ENCODE measurements at regions not wholly inside any gene's neighbourhood (a gene's known extent, or its start where the extent isn't known, plus 50 kb on each side); places are given as distances from the start of the nearest gene placed in this dataset.

- no peaks in the 10 kb centered on the region for H3K27me3 Mint-ChIP-seq
- no peak for DNase-seq
- H3K9me3 Mint-ChIP-seq, result peaks cover 0 to 21% (median 5%) of the 10 kb centered on the region in 8 donors
- H3K4me3 ChIP-seq (ENCODE audit: low read length in 2 of 2), result no peak overlapping the region
- H3K9me3 ChIP-seq (ENCODE audit: control insufficient read depth in 1 of 2, low read length in 2 of 2), result no peaks in the 10 kb centered on the region
- H3K4me3 Mint-ChIP-seq, result no peak overlapping the region
- no peak overlapping the region for H3K27ac Mint-ChIP-seq
- H3K27ac ChIP-seq (ENCODE audit: low read depth, low read length), result no peak overlapping the region
- no peaks in the 10 kb centered on the region for H3K4me1 ChIP-seq (ENCODE audit: insufficient read depth, low read length)
- no peaks in the 10 kb centered on the region for H3K4me1 Mint-ChIP-seq
- ChIA-PET CTCF (ENCODE audit: partially characterized antibody) (no interaction called here), POLR2A (ENCODE audit: partially characterized antibody) (no interaction called here)
- intact Hi-C loops (cut with micrococcal nuclease), result no loop called here
- H3K36me3 ChIP-seq (ENCODE audit: insufficient read depth, low read length), result no peaks in the 10 kb centered on the region
- H3K27me3 ChIP-seq (ENCODE audit: insufficient read depth, low read length), result no peaks in the 10 kb centered on the region
- H3K36me3 Mint-ChIP-seq, result no peaks in the 10 kb centered on the region
These were observed 153.1 kb upstream of the LRRC7 start for GRCh38 chr1:69414574-69414973.

GRCh38 chr1:69421286-69421685 lies 146.4 kb upstream of the LRRC7 start:
- no peak for DNase-seq
- H3K36me3 Mint-ChIP-seq, result no peaks in the 10 kb centered on the region
- Histone ChIP-seq H3K27ac (ENCODE audit: low read depth, low read length) (no peak overlapping the region), H3K4me3 (ENCODE audit: low read length in 2 of 2) (no peak overlapping the region), H3K36me3 (ENCODE audit: insufficient read depth, low read length) (no peaks in the 10 kb centered on the region), H3K9me3 (ENCODE audit: control insufficient read depth in 1 of 2, low read length in 2 of 2) (no peaks in the 10 kb centered on the region), H3K27me3 (ENCODE audit: insufficient read depth, low read length) (no peaks in the 10 kb centered on the region), H3K4me1 (ENCODE audit: insufficient read depth, low read length) (no peaks in the 10 kb centered on the region)
- peaks cover 0 to 15% (median 5%) of the 10 kb centered on the region in 8 donors for H3K9me3 Mint-ChIP-seq
- POLR2A ChIA-PET (ENCODE audit: partially characterized antibody), result no interaction called here
- no peaks in the 10 kb centered on the region for H3K27me3 Mint-ChIP-seq
- H3K4me3 Mint-ChIP-seq, result no peak overlapping the region
- intact Hi-C loops (cut with micrococcal nuclease), result no loop called here
- no peaks in the 10 kb centered on the region for H3K4me1 Mint-ChIP-seq
- CTCF ChIA-PET (ENCODE audit: partially characterized antibody), result no interaction called here
- no peak overlapping the region for H3K27ac Mint-ChIP-seq

GRCh38 chr1:69425871-69426270 lies 141.9 kb upstream of the LRRC7 start:
- H3K36me3 Mint-ChIP-seq, result no peaks in the 10 kb centered on the region
- peaks cover 0 to 6% (median 2%) of the 10 kb centered on the region in 8 donors for H3K9me3 Mint-ChIP-seq
- Histone ChIP-seq H3K4me3 (ENCODE audit: low read length in 2 of 2) (no peak overlapping the region), H3K27me3 (ENCODE audit: insufficient read depth, low read length) (no peaks in the 10 kb centered on the region), H3K27ac (ENCODE audit: low read depth, low read length) (no peak overlapping the region), H3K4me1 (ENCODE audit: insufficient read depth, low read length) (no peaks in the 10 kb centered on the region), H3K9me3 (ENCODE audit: control insufficient read depth in 1 of 2, low read length in 2 of 2) (no peaks in the 10 kb centered on the region), H3K36me3 (ENCODE audit: insufficient read depth, low read length) (no peaks in the 10 kb centered on the region)
- no peaks in the 10 kb centered on the region for H3K4me1 Mint-ChIP-seq
- H3K27me3 Mint-ChIP-seq, result no peaks in the 10 kb centered on the region
- no peak for DNase-seq
- no peak overlapping the region for H3K27ac Mint-ChIP-seq
- CTCF ChIA-PET (ENCODE audit: partially characterized antibody), result no interaction called here
- intact Hi-C loops (cut with micrococcal nuclease), result no loop called here
- POLR2A ChIA-PET (ENCODE audit: partially characterized antibody), result no interaction called here
- H3K4me3 Mint-ChIP-seq, result no peak overlapping the region

- no peaks in the 10 kb centered on the region for H3K36me3 ChIP-seq (ENCODE audit: insufficient read depth, low read length)
- no peaks in the 10 kb centered on the region for H3K27me3 Mint-ChIP-seq
- ChIA-PET POLR2A (ENCODE audit: partially characterized antibody) (no interaction called here), CTCF (ENCODE audit: partially characterized antibody) (no interaction called here)
- H3K9me3 Mint-ChIP-seq, result peaks cover 0 to 6% (median 2%) of the 10 kb centered on the region in 8 donors
- no peak for DNase-seq
- no peaks in the 10 kb centered on the region for H3K4me1 Mint-ChIP-seq
- no peaks in the 10 kb centered on the region for H3K27me3 ChIP-seq (ENCODE audit: insufficient read depth, low read length)
- H3K4me3 ChIP-seq (ENCODE audit: low read length in 2 of 2), result no peak overlapping the region
- H3K27ac Mint-ChIP-seq, result no peak overlapping the region
- H3K27ac ChIP-seq (ENCODE audit: low read depth, low read length), result no peak overlapping the region
- H3K9me3 ChIP-seq (ENCODE audit: control insufficient read depth in 1 of 2, low read length in 2 of 2), result no peaks in the 10 kb centered on the region
- H3K36me3 Mint-ChIP-seq, result no peaks in the 10 kb centered on the region
- intact Hi-C loops (cut with micrococcal nuclease), result no loop called here
- H3K4me3 Mint-ChIP-seq, result no peak overlapping the region
- H3K4me1 ChIP-seq (ENCODE audit: insufficient read depth, low read length), result no peaks in the 10 kb centered on the region
These were observed 141.3 kb upstream of the LRRC7 start for GRCh38 chr1:69426401-69426800.

GRCh38 chr1:69433073-69433472 lies 134.6 kb upstream of the LRRC7 start:
- no peaks in the 10 kb centered on the region for H3K27me3 Mint-ChIP-seq
- no peaks in the 10 kb centered on the region for H3K9me3 ChIP-seq (ENCODE audit: control insufficient read depth in 1 of 2, low read length in 2 of 2)

GRCh38 chr1:69436151-69436550 lies 131.6 kb upstream of the LRRC7 start:
- no peak overlapping the region for H3K27ac Mint-ChIP-seq
- no peaks in the 10 kb centered on the region for H3K36me3 Mint-ChIP-seq
- Histone ChIP-seq H3K4me1 (ENCODE audit: insufficient read depth, low read length) (no peaks in the 10 kb centered on the region), H3K27ac (ENCODE audit: low read depth, low read length) (no peak overlapping the region), H3K27me3 (ENCODE audit: insufficient read depth, low read length) (no peaks in the 10 kb centered on the region), H3K9me3 (ENCODE audit: control insufficient read depth in 1 of 2, low read length in 2 of 2) (no peaks in the 10 kb centered on the region), H3K36me3 (ENCODE audit: insufficient read depth, low read length) (no peaks in the 10 kb centered on the region), H3K4me3 (ENCODE audit: low read length in 2 of 2) (no peak overlapping the region)
- no peaks in the 10 kb centered on the region for H3K4me1 Mint-ChIP-seq
- intact Hi-C loops (cut with micrococcal nuclease), result no loop called here
- ChIA-PET POLR2A (ENCODE audit: partially characterized antibody) (no interaction called here), CTCF (ENCODE audit: partially characterized antibody) (no interaction called here)
- H3K27me3 Mint-ChIP-seq, result no peaks in the 10 kb centered on the region
- H3K4me3 Mint-ChIP-seq, result no peak overlapping the region
- no peak for DNase-seq
- peaks cover 0 to 14% (median 4%) of the 10 kb centered on the region in 8 donors for H3K9me3 Mint-ChIP-seq

More at GRCh38 chr1:69433073-69433472, 134.6 kb upstream of the LRRC7 start:
- H3K4me1 ChIP-seq (ENCODE audit: insufficient read depth, low read length), result no peaks in the 10 kb centered on the region
- H3K9me3 Mint-ChIP-seq, result peaks cover 0 to 12% (median 4%) of the 10 kb centered on the region in 8 donors
- no peak overlapping the region for H3K4me3 Mint-ChIP-seq
- H3K27ac Mint-ChIP-seq, result no peak overlapping the region
- no peaks in the 10 kb centered on the region for H3K27me3 ChIP-seq (ENCODE audit: insufficient read depth, low read length)
- H3K4me3 ChIP-seq (ENCODE audit: low read length in 2 of 2), result no peak overlapping the region
- H3K36me3 Mint-ChIP-seq, result no peaks in the 10 kb centered on the region
- DNase-seq, result no peak
- ChIA-PET CTCF (ENCODE audit: partially characterized antibody) (no interaction called here), POLR2A (ENCODE audit: partially characterized antibody) (no interaction called here)
- intact Hi-C loops (cut with micrococcal nuclease), result no loop called here
- H3K27ac ChIP-seq (ENCODE audit: low read depth, low read length), result no peak overlapping the region
- no peaks in the 10 kb centered on the region for H3K4me1 Mint-ChIP-seq
- no peaks in the 10 kb centered on the region for H3K36me3 ChIP-seq (ENCODE audit: insufficient read depth, low read length)

- H3K4me3 ChIP-seq (ENCODE audit: low read length in 2 of 2), result no peak overlapping the region
- ChIA-PET POLR2A (ENCODE audit: partially characterized antibody) (no interaction called here), CTCF (ENCODE audit: partially characterized antibody) (no interaction called here)
- H3K27me3 ChIP-seq (ENCODE audit: insufficient read depth, low read length), result no peaks in the 10 kb centered on the region
- Mint-ChIP-seq H3K4me1 (no peaks in the 10 kb centered on the region), H3K27me3 (no peaks in the 10 kb centered on the region), H3K9me3 (peaks cover 0 to 19% (median 4%) of the 10 kb centered on the region in 8 donors), H3K36me3 (no peaks in the 10 kb centered on the region), H3K27ac (no peak overlapping the region), H3K4me3 (no peak overlapping the region)
- no peak overlapping the region for H3K27ac ChIP-seq (ENCODE audit: low read depth, low read length)
- no peak for DNase-seq
- intact Hi-C loops (cut with micrococcal nuclease), result no loop called here
- H3K36me3 ChIP-seq (ENCODE audit: insufficient read depth, low read length), result no peaks in the 10 kb centered on the region
- no peaks in the 10 kb centered on the region for H3K9me3 ChIP-seq (ENCODE audit: control insufficient read depth in 1 of 2, low read length in 2 of 2)
- no peaks in the 10 kb centered on the region for H3K4me1 ChIP-seq (ENCODE audit: insufficient read depth, low read length)
These were observed 129.5 kb upstream of the LRRC7 start for GRCh38 chr1:69438056-69438795.

GRCh38 chr1:69441496-69441895 lies 126.2 kb upstream of the LRRC7 start:
- no peaks in the 10 kb centered on the region for H3K9me3 ChIP-seq (ENCODE audit: control insufficient read depth in 1 of 2, low read length in 2 of 2)
- Mint-ChIP-seq H3K9me3 (peaks cover 3 to 26% (median 9%) of the 10 kb centered on the region in 8 donors), H3K36me3 (no peaks in the 10 kb centered on the region), H3K4me3 (no peak overlapping the region), H3K4me1 (no peaks in the 10 kb centered on the region), H3K27me3 (no peaks in the 10 kb centered on the region), H3K27ac (no peak overlapping the region)
- H3K4me1 ChIP-seq (ENCODE audit: insufficient read depth, low read length), result no peaks in the 10 kb centered on the region
- no peaks in the 10 kb centered on the region for H3K27me3 ChIP-seq (ENCODE audit: insufficient read depth, low read length)
- intact Hi-C loops (cut with micrococcal nuclease), result no loop called here
- POLR2A ChIA-PET (ENCODE audit: partially characterized antibody), result no interaction called here
- no peak overlapping the region for H3K4me3 ChIP-seq (ENCODE audit: low read length in 2 of 2)
- CTCF ChIA-PET (ENCODE audit: partially characterized antibody), result no interaction called here
- no peak for DNase-seq
- no peaks in the 10 kb centered on the region for H3K36me3 ChIP-seq (ENCODE audit: insufficient read depth, low read length)
- H3K27ac ChIP-seq (ENCODE audit: low read depth, low read length), result no peak overlapping the region

Data from CD4-positive, alpha-beta memory T cell (primary cell).